ENCODE measurements at regions not wholly inside any gene's neighbourhood (a gene's known extent, or its start where the extent isn't known, plus 50 kb on each side); places are given as distances from the start of the nearest gene placed in this dataset.

- no peaks in the 10 kb centered on the region for H3K36me3 ChIP-seq (ENCODE audit: control insufficient read depth, insufficient read depth, low read length)
- no peak for TF ChIP-seq CTCF (IDR thresholded peaks at IDR 0.05)
- H3K4me2 ChIP-seq (ENCODE audit: low read length), result no peak overlapping the region
- H3K9ac ChIP-seq, result no peak overlapping the region
- no peak overlapping the region for H3K4me3 ChIP-seq (ENCODE audit: low read depth, low read length)
- no peaks in the 10 kb centered on the region for H3K79me2 ChIP-seq
- no peak overlapping the region for H3K27ac ChIP-seq
- H3K27me3 ChIP-seq (ENCODE audit: control insufficient read depth, insufficient read depth, low read length), result no peaks in the 10 kb centered on the region
- no peak overlapping the region for H2AFZ ChIP-seq
- no peaks in the 10 kb centered on the region for H3K9me3 ChIP-seq (ENCODE audit: control insufficient read depth, low read length)
- H3K4me1 ChIP-seq, result no peaks in the 10 kb centered on the region
Observed at GRCh38 chr3:176055836-176056235, 1141.4 kb downstream of the TBL1XR1 start.

DNA sequence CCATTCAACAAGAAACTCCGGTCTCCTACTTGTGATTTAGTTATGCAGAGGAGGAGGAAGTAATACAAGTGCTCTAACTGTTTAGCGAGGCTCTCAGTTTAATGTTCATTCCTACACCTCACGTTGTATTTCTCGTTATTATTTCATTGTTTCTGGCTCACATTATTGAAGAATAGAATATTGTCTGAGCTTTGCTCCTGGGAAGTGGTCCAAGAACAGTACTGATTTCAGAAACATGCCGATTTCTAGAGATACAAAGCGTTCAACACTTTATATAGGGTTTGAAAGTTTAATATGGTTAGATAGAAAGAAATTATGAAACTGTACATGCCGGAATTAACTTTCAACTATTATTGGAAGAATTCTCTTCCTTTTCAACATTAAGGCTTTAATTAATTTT, 1145.5 kb downstream of the TBL1XR1 start:
- Histone ChIP-seq H3K4me3 (ENCODE audit: low read depth, low read length) (no peak overlapping the region), H3K9ac (no peak overlapping the region), H3K9me3 (ENCODE audit: control insufficient read depth, low read length) (no peaks in the 10 kb centered on the region), H2AFZ (no peak overlapping the region), H3K4me1 (no peaks in the 10 kb centered on the region), H3K36me3 (ENCODE audit: control insufficient read depth, insufficient read depth, low read length) (no peaks in the 10 kb centered on the region), H3K4me2 (ENCODE audit: low read length) (no peak overlapping the region), H3K27ac (no peak overlapping the region), H3K79me2 (no peaks in the 10 kb centered on the region), H3K27me3 (ENCODE audit: control insufficient read depth, insufficient read depth, low read length) (no peaks in the 10 kb centered on the region)
- TF ChIP-seq CTCF (IDR thresholded peaks at IDR 0.05), result no peak

- Histone ChIP-seq H3K27me3 (ENCODE audit: control insufficient read depth, insufficient read depth, low read length) (no peaks in the 10 kb centered on the region), H3K36me3 (ENCODE audit: control insufficient read depth, insufficient read depth, low read length) (no peaks in the 10 kb centered on the region), H3K9me3 (ENCODE audit: control insufficient read depth, low read length) (no peaks in the 10 kb centered on the region), H3K4me3 (ENCODE audit: low read depth, low read length) (no peak overlapping the region), H3K4me1 (no peaks in the 10 kb centered on the region), H2AFZ (no peak overlapping the region), H3K79me2 (no peaks in the 10 kb centered on the region), H3K4me2 (ENCODE audit: low read length) (no peak overlapping the region), H3K9ac (no peak overlapping the region), H3K27ac (no peak overlapping the region)
- no peak for TF ChIP-seq CTCF (IDR thresholded peaks at IDR 0.05)
Observed at GRCh38 chr3:176046703-176047102, 1150.6 kb downstream of the TBL1XR1 start.

DNA sequence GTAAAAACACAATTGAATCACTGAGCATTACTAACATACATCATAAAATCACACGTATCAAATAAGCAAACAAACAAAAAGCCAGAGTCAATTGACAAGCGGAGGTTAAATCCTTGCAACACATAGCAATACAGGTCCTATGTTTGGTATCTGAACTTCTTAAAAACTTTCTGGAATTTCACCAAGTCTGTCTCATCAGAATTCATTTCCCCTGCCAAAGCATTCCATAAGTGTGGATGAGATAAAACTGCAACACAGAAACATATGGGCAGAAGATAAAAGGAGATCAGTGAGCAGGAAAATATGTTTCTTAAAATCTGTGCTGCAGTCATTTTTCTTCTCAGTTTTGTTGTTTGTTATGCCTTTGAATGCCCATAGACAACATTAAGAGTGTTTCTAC, 1155.5 kb downstream of the TBL1XR1 start:
- Histone ChIP-seq H2AFZ (no peak overlapping the region), H3K9me3 (ENCODE audit: control insufficient read depth, low read length) (no peaks in the 10 kb centered on the region), H3K27ac (no peak overlapping the region), H3K9ac (no peak overlapping the region), H3K79me2 (no peaks in the 10 kb centered on the region), H3K4me2 (ENCODE audit: low read length) (no peak overlapping the region), H3K4me3 (ENCODE audit: low read depth, low read length) (no peak overlapping the region), H3K4me1 (no peaks in the 10 kb centered on the region), H3K27me3 (ENCODE audit: control insufficient read depth, insufficient read depth, low read length) (no peaks in the 10 kb centered on the region), H3K36me3 (ENCODE audit: control insufficient read depth, insufficient read depth, low read length) (no peaks in the 10 kb centered on the region)
- TF ChIP-seq CTCF (IDR thresholded peaks at IDR 0.05), result no peak

DNA sequence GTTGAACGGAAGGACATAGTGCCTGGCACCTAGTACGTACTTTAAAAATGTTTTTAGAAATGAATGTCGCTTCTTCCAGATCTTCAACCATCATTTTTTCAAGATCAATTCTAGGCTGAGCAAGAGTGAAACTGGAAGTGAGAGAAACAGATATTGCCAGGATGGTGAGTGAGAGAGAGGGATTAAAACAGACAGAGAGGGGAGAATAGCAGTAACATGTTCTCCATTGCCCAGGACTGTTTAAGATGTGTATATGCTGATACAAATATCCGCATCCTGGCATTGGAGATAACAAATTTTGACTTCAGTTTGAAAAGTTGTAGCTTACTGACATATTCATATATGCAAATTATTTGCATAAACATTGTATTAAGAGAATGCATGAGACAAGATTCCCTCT, 1156.1 kb downstream of the TBL1XR1 start:
- H3K36me3 ChIP-seq (ENCODE audit: control insufficient read depth, insufficient read depth, low read length), result no peaks in the 10 kb centered on the region
- no peak overlapping the region for H3K9ac ChIP-seq
- H3K79me2 ChIP-seq, result no peaks in the 10 kb centered on the region
- H3K27me3 ChIP-seq (ENCODE audit: control insufficient read depth, insufficient read depth, low read length), result no peaks in the 10 kb centered on the region
- no peak overlapping the region for H3K4me2 ChIP-seq (ENCODE audit: low read length)
- H3K27ac ChIP-seq, result no peak overlapping the region
- no peak overlapping the region for H2AFZ ChIP-seq
- H3K4me1 ChIP-seq, result no peaks in the 10 kb centered on the region
- no peaks in the 10 kb centered on the region for H3K9me3 ChIP-seq (ENCODE audit: control insufficient read depth, low read length)
- no peak overlapping the region for H3K4me3 ChIP-seq (ENCODE audit: low read depth, low read length)
- no peak for TF ChIP-seq CTCF (IDR thresholded peaks at IDR 0.05)

Measured in parathyroid adenoma (tissue), 2 donors.